ENCODE measurements at regions not wholly inside any gene's neighbourhood (a gene's known extent, or its start where the extent isn't known, plus 50 kb on each side); places are given as distances from the start of the nearest gene placed in this dataset.

GRCh38 chr5:162392336-162392735 lies 324.8 kb downstream of the GABRG2 start:
- TF ChIP-seq, protein P1, sequence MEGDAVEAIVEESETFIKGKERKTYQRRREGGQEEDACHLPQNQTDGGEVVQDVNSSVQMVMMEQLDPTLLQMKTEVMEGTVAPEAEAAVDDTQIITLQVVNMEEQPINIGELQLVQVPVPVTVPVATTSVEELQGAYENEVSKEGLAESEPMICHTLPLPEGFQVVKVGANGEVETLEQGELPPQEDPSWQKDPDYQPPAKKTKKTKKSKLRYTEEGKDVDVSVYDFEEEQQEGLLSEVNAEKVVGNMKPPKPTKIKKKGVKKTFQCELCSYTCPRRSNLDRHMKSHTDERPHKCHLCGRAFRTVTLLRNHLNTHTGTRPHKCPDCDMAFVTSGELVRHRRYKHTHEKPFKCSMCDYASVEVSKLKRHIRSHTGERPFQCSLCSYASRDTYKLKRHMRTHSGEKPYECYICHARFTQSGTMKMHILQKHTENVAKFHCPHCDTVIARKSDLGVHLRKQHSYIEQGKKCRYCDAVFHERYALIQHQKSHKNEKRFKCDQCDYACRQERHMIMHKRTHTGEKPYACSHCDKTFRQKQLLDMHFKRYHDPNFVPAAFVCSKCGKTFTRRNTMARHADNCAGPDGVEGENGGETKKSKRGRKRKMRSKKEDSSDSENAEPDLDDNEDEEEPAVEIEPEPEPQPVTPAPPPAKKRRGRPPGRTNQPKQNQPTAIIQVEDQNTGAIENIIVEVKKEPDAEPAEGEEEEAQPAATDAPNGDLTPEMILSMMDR (conservative IDR thresholded peaks at IDR 0.05) = no peak
- no peak overlapping the region for H3K27ac Mint-ChIP-seq (ENCODE audit: unreplicated experiment)
- H3K27me3 Mint-ChIP-seq (ENCODE audit: low read depth) = no peaks in the 10 kb centered on the region
- peaks cover 5% of the 10 kb centered on the region for H3K4me1 Mint-ChIP-seq
- no peak for DNase-seq (ENCODE audit: low read depth, low spot score)
- no peak overlapping the region for H3K4me3 Mint-ChIP-seq
- no peaks in the 10 kb centered on the region for H3K9me3 Mint-ChIP-seq
- H3K36me3 Mint-ChIP-seq (ENCODE audit: low read depth) = no peaks in the 10 kb centered on the region

DNA sequence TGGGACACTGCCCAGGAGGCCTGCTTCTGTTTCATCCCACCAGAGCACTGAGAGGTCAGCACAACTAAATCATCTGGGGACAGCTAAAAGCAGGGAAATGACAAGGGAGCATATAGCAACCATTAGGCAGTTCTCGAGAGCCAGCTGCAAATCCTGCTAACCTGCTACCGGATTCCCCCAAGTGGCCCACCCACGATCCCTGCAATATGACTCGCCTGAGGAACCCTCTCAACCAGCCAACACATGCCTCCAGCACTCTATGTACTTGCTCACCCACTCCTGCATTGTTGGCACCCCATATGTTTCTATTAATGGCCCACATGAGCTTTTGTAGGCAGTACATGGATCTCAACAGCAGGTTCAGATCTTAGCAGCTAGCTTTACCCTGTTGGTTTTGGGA lies 326.0 kb downstream of the GABRG2 start:
- DNase-seq (ENCODE audit: low read depth, low spot score) = no peak
- TF ChIP-seq, protein P1 (conservative IDR thresholded peaks at IDR 0.05) = no peak
- Mint-ChIP-seq H3K9me3 (no peaks in the 10 kb centered on the region), H3K27me3 (ENCODE audit: low read depth) (no peaks in the 10 kb centered on the region), H3K36me3 (ENCODE audit: low read depth) (no peaks in the 10 kb centered on the region), H3K4me1 (peaks cover 5% of the 10 kb centered on the region), H3K27ac (ENCODE audit: unreplicated experiment) (no peak overlapping the region), H3K4me3 (no peak overlapping the region)

- no peaks in the 10 kb centered on the region for H3K9me3 Mint-ChIP-seq
- H3K4me1 Mint-ChIP-seq = no peaks in the 10 kb centered on the region
- DNase-seq (ENCODE audit: low read depth, low spot score) = no peak
- no peaks in the 10 kb centered on the region for H3K36me3 Mint-ChIP-seq (ENCODE audit: low read depth)
- no peaks in the 10 kb centered on the region for H3K27me3 Mint-ChIP-seq (ENCODE audit: low read depth)
- TF ChIP-seq, protein P1 (conservative IDR thresholded peaks at IDR 0.05) = no peak
- no peak overlapping the region for H3K4me3 Mint-ChIP-seq
- H3K27ac Mint-ChIP-seq (ENCODE audit: unreplicated experiment) = no peak overlapping the region
These were observed 340.0 kb downstream of the GABRG2 start for GRCh38 chr5:162407614-162408013.

DNA sequence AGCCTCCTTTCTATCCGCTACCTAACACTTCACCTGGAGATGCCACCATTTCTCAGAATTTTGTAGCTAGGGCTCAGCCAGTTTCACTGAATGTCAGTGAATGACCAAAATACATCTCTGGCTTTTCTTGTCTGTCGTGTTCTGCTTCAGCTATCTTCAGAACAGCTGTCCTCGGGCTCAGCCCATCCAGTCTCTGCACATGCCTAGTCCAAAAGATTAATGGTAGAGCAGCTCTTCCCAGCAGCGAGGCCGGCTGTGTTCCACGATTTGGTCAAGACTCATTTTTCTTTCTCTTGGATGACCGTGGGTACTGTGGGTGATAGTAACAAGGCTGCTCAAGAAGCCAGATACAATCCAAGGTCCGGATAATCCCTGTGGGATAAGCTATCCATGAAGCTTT lies 342.8 kb downstream of the GABRG2 start:
- Mint-ChIP-seq H3K27ac (ENCODE audit: unreplicated experiment) (no peak overlapping the region), H3K4me3 (no peak overlapping the region), H3K9me3 (no peaks in the 10 kb centered on the region), H3K27me3 (ENCODE audit: low read depth) (no peaks in the 10 kb centered on the region), H3K36me3 (ENCODE audit: low read depth) (no peaks in the 10 kb centered on the region), H3K4me1 (no peaks in the 10 kb centered on the region)
- TF ChIP-seq, protein P1 (conservative IDR thresholded peaks at IDR 0.05) = no peak
- no peak for DNase-seq (ENCODE audit: low read depth, low spot score)

- no peaks in the 10 kb centered on the region for H3K36me3 Mint-ChIP-seq (ENCODE audit: low read depth)
- TF ChIP-seq, protein P1 (conservative IDR thresholded peaks at IDR 0.05) = no peak
- H3K4me3 Mint-ChIP-seq = no peak overlapping the region
- H3K9me3 Mint-ChIP-seq = no peaks in the 10 kb centered on the region
- H3K27ac Mint-ChIP-seq (ENCODE audit: unreplicated experiment) = no peak overlapping the region
- DNase-seq (ENCODE audit: low read depth, low spot score) = no peak
- H3K27me3 Mint-ChIP-seq (ENCODE audit: low read depth) = no peaks in the 10 kb centered on the region
- no peaks in the 10 kb centered on the region for H3K4me1 Mint-ChIP-seq
These were observed 361.6 kb downstream of the GABRG2 start for GRCh38 chr5:162429142-162429541.

DNA sequence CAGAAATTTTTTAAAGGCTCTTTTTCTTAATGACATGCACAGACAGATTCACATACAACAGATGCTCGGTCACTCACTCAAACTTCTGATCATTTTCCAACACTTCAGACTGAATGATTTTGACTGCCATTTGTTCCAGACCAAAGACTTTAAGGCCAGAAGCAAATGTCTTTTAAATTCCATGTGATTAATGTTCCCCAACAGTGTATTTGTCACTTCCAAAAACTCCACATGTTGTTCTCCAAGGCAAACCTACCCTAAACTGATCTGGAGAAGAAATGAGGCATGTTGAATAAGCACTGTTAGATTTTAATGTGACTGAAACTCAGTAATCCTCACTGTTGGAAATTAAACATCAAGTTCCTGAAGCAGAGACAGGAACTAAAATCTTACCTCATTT lies 366.7 kb downstream of the GABRG2 start:
- no peaks in the 10 kb centered on the region for H3K4me1 Mint-ChIP-seq
- TF ChIP-seq, protein P1 (conservative IDR thresholded peaks at IDR 0.05) = no peak

More for the DNA sequence above, 366.7 kb downstream of the GABRG2 start:
- Mint-ChIP-seq H3K9me3 (no peaks in the 10 kb centered on the region), H3K27ac (ENCODE audit: unreplicated experiment) (no peak overlapping the region), H3K4me3 (no peak overlapping the region), H3K36me3 (ENCODE audit: low read depth) (no peaks in the 10 kb centered on the region), H3K27me3 (ENCODE audit: low read depth) (no peaks in the 10 kb centered on the region)
- no peak for DNase-seq (ENCODE audit: low read depth, low spot score)
